PC-3 (cell line): ENCODE measurements at regions not wholly inside any gene's neighbourhood (a gene's known extent, or its start where the extent isn't known, plus 50 kb on each side); places are given as distances from the start of the nearest gene placed in this dataset.

Source experiments
- ATAC-seq: fragments of 200-7000 bp; cut with Tn5 transposase; 2 replicates; pipeline ENCODE4 v1.9.1; 2020; ENCODE audit warnings: mild to moderate bottlenecking, moderate library complexity
- BruUV-seq: library from RNA; stranded (reverse); fragments of 400-500 nt; replicated peaks from 2 replicates; lab custom pipeline; 2021; lab: Mats Ljungman, UMichigan
- CTCF ChIA-PET: fragments of 300-600 bp; sonication (Branson Sonifier 250); formaldehyde crosslinking; loops from one replicate; lab custom pipeline; 2022; ENCODE audit warnings: antibody characterized with exemption; lab: Charles Lee
- POLR2A ChIA-PET: fragments of 300-600 bp; sonication (Branson Sonifier 250); formaldehyde crosslinking; loops from one replicate; lab custom pipeline; 2022; ENCODE audit warnings: antibody characterized with exemption; ENCODE audit not compliant: unreplicated experiment; lab: Charles Lee
- DNase-seq: peaks from one replicate; pipeline ENCODE4 v3.0.0-alpha.2; 2015
- H2AFZ ChIP-seq: fragments of 300-600 bp; sonication (generic); 2 replicates; pipeline ENCODE4 v1.6.0; 2016; ENCODE audit warnings: antibody characterized with exemption, low read length
- H3F3A ChIP-seq: fragments of 300-600 bp; sonication (generic); one replicate; pipeline ENCODE4 v1.6.0; 2017; ENCODE audit warnings: antibody characterized with exemption, low read length, control low read depth, mild to moderate bottlenecking; ENCODE audit not compliant: unreplicated experiment
- H3K27ac ChIP-seq: fragments of 300-600 bp; sonication (generic); 2 replicates; pipeline ENCODE4 v1.5.1; 2016; ENCODE audit warnings: mild to moderate bottlenecking, low read length
- H3K27me3 ChIP-seq: fragments of 300-600 bp; sonication (generic); 2 replicates; pipeline ENCODE4 v1.6.1; 2016; ENCODE audit warnings: low read length, mixed read lengths
- H3K36me3 ChIP-seq: fragments of 300-600 bp; sonication (generic); 2 replicates; pipeline ENCODE4 v1.6.1; 2016; ENCODE audit warnings: low read depth, mixed run types, low read length, mixed read lengths
- H3K4me1 ChIP-seq: fragments of 300-600 bp; sonication (generic); 2 replicates; pipeline ENCODE4 v1.5.1; 2016; ENCODE audit warnings: low read length; ENCODE audit not compliant: insufficient read depth
- H3K4me2 ChIP-seq: fragments of 300-600 bp; sonication (generic); 2 replicates; pipeline ENCODE4 v1.6.0; 2016; ENCODE audit warnings: low read length
- H3K4me3 ChIP-seq: fragments of 300-600 bp; sonication (generic); 2 replicates; pipeline ENCODE4 v1.5.1; 2016; ENCODE audit warnings: mild to moderate bottlenecking, low read length, mixed read lengths
- H3K79me2 ChIP-seq: fragments of 300-600 bp; sonication (generic); 2 replicates; pipeline ENCODE4 v1.6.1; 2017; ENCODE audit warnings: low read length, mixed read lengths
- H3K9ac ChIP-seq: fragments of 300-600 bp; sonication (generic); 2 replicates; pipeline ENCODE4 v1.6.0; 2016; ENCODE audit warnings: mild to moderate bottlenecking, low read length
- H3K9me2 ChIP-seq: fragments of 300-600 bp; sonication (generic); replicated peaks from 2 replicates; pipeline ENCODE4 v1.6.1; 2016; ENCODE audit warnings: mixed run types, low read length, mixed read lengths
- H3K9me3 ChIP-seq: fragments of 300-600 bp; sonication (generic); 2 replicates; pipeline ENCODE4 v1.6.1; 2016; ENCODE audit warnings: low read length, mixed read lengths
- H4K20me1 ChIP-seq: fragments of 300-600 bp; sonication (generic); 2 replicates; pipeline ENCODE4 v1.6.1; 2016; ENCODE audit warnings: low read length, mixed read lengths
- CTCF ChIP-seq: fragments of 300-600 bp; sonication (generic); conservative IDR thresholded peaks from 2 replicates; pipeline ENCODE4 v1.5.1; 2017; ENCODE audit warnings: antibody characterized with exemption, low read depth, mild to moderate bottlenecking, low read length
- EZH2 ChIP-seq: fragments of 300-600 bp; sonication (generic); IDR thresholded peaks from one replicate; pipeline ENCODE4 v1.6.1; 2017; ENCODE audit warnings: antibody characterized with exemption, mild to moderate bottlenecking, low read length; ENCODE audit not compliant: unreplicated experiment
- EZH2phosphoT487 ChIP-seq: fragments of 300-600 bp; sonication (generic); IDR thresholded peaks from 2 replicates; pipeline ENCODE4 v1.6.1; 2018; ENCODE audit warnings: mild to moderate bottlenecking, antibody characterized with exemption, low read length, borderline replicate concordance
- intact Hi-C: fragments of 100-400 bp; cut with micrococcal nuclease; formaldehyde crosslinking; loops from 2 replicates; pipeline ENCODE4 v1.9.0; 2023

- ATAC-seq (no peak), DNase-seq (no peak)
- no peak for TF ChIP-seq CTCF
- TF ChIP-seq EZH2phosphoT487: no peak
- TF ChIP-seq EZH2: no peak
- ChIA-PET POLR2A (no interaction called here), CTCF (no interaction called here)
- Histone ChIP-seq H3K27me3 (no peaks in the 10 kb centered on the region), H2AFZ (no peak overlapping the region), H3F3A (no peaks in the 10 kb centered on the region), H3K9me3 (no peaks in the 10 kb centered on the region), H3K79me2 (no peaks in the 10 kb centered on the region), H4K20me1 (no peaks in the 10 kb centered on the region), H3K4me1 (no peaks in the 10 kb centered on the region), H3K27ac (no peak overlapping the region), H3K36me3 (no peaks in the 10 kb centered on the region), H3K4me2 (no peak overlapping the region), H3K9me2 (no peaks in the 10 kb centered on the region), H3K4me3 (no peak overlapping the region), H3K9ac (no peak overlapping the region)
- no TSS peak for BruUV-seq
- intact Hi-C loops: no loop called here
These were observed 652.9 kb downstream of the SEMA5A start for GRCh38 chr5:8892926-8893325.

GRCh38 chr5:8894031-8894430, 651.8 kb downstream of the SEMA5A start:
- Histone ChIP-seq H3K27ac (no peak overlapping the region), H3K4me1 (no peaks in the 10 kb centered on the region), H3K9me3 (no peaks in the 10 kb centered on the region), H3F3A (no peaks in the 10 kb centered on the region), H3K27me3 (no peaks in the 10 kb centered on the region), H3K9ac (no peak overlapping the region), H3K36me3 (no peaks in the 10 kb centered on the region), H3K4me3 (no peak overlapping the region), H4K20me1 (no peaks in the 10 kb centered on the region), H3K79me2 (no peaks in the 10 kb centered on the region), H3K9me2 (no peaks in the 10 kb centered on the region), H2AFZ (no peak overlapping the region), H3K4me2 (no peak overlapping the region)
- BruUV-seq: no TSS peak
- intact Hi-C loops: no loop called here
- ATAC-seq: no peak
- no peak for TF ChIP-seq EZH2phosphoT487
- no peak for TF ChIP-seq EZH2
- TF ChIP-seq CTCF: no peak
- POLR2A ChIA-PET: no interaction called here
- no peak for DNase-seq
- CTCF ChIA-PET: no interaction called here

GRCh38 chr5:8895062-8895461, 650.8 kb downstream of the SEMA5A start:
- H3K9ac ChIP-seq: no peak overlapping the region
- H3K36me3 ChIP-seq: no peaks in the 10 kb centered on the region
- DNase-seq: no peak
- H3K9me3 ChIP-seq: no peaks in the 10 kb centered on the region
- H3K9me2 ChIP-seq: no peaks in the 10 kb centered on the region
- no peaks in the 10 kb centered on the region for H3K4me1 ChIP-seq
- POLR2A ChIA-PET: no interaction called here
- H3K79me2 ChIP-seq: no peaks in the 10 kb centered on the region
- no peaks in the 10 kb centered on the region for H3K27me3 ChIP-seq
- no TSS peak for BruUV-seq
- no peak overlapping the region for H3K4me3 ChIP-seq
- H3K27ac ChIP-seq: no peak overlapping the region
- H2AFZ ChIP-seq: no peak overlapping the region
- ATAC-seq: no peak
- H4K20me1 ChIP-seq: no peaks in the 10 kb centered on the region
- intact Hi-C loops: no loop called here
- no peaks in the 10 kb centered on the region for H3F3A ChIP-seq
- CTCF ChIA-PET: no interaction called here
- H3K4me2 ChIP-seq: no peak overlapping the region
- TF ChIP-seq EZH2phosphoT487: no peak
- TF ChIP-seq EZH2: no peak
- no peak for TF ChIP-seq CTCF
